B cell (primary cell): ENCODE measurements at regions not wholly inside any gene's neighbourhood (a gene's known extent, or its start where the extent isn't known, plus 50 kb on each side); places are given as distances from the start of the nearest gene placed in this dataset.

Experiments used
- ATAC-seq: fragments of 200-7000 bp; cut with Tn5 transposase; one replicate; pipeline ENCODE4 v1.10.0; 2021; ENCODE audit warnings: low read depth, mild to moderate bottlenecking, moderate number of reproducible peaks, moderate library complexity
- CTCF ChIA-PET: fragments of 350-600 bp; sonication (Branson Sonifier 250); formaldehyde crosslinking; loops from one replicate; lab custom pipeline; 2021; ENCODE audit warnings: antibody characterized with exemption, inconsistent platforms; lab: Charles Lee
- POLR2A ChIA-PET: fragments of 350-600 bp; sonication (Branson Sonifier 250); formaldehyde crosslinking; loops from one replicate; lab custom pipeline; 2021; ENCODE audit warnings: antibody characterized with exemption; lab: Charles Lee
- DNase-seq: peaks from one replicate; pipeline ENCODE4 v3.0.0; 2013
- H2AFZ ChIP-seq: 2 replicates; pipeline ENCODE4 v1.6.1; 2012; ENCODE audit warnings: mild to moderate bottlenecking, low read depth, low read length; ENCODE audit not compliant: insufficient read depth, poor library complexity, severe bottlenecking
- H3K27ac ChIP-seq, 2 donors: 1 replicate in 1 of 2; 2 replicates in 1 of 2; pipeline ENCODE4 v1.5.1; 2012 to 2013; ENCODE audit warnings: low read length in 2 of 2, mild to moderate bottlenecking in 2 of 2, moderate library complexity in 1 of 2
- H3K27me3 ChIP-seq, 4 experiments: fragments of 200-600 bp in 1 of 4; sonication (generic) in 1 of 4; replicated peaks in 1 of 4; 1 replicate in 2 of 4; 2 replicates in 2 of 4; pipeline versions ENCODE4 v1.6.1 to v1.7.0; 2013 to 2016; ENCODE audit warnings: low read length in 3 of 4, mild to moderate bottlenecking in 2 of 4, mixed read lengths in 1 of 4, moderate library complexity in 1 of 4; ENCODE audit not compliant: insufficient read depth in 4 of 4, control insufficient read depth in 3 of 4; ENCODE audit errors: control extremely low read depth in 1 of 4
- H3K36me3 ChIP-seq, 2 experiments: replicated peaks in 1 of 2; 1 replicate in 1 of 2; 2 replicates in 1 of 2; pipeline versions ENCODE4 v1.6.1 to v1.7.1; 2013; ENCODE audit warnings: low read length in 1 of 2; ENCODE audit not compliant: insufficient read depth in 2 of 2, control insufficient read depth in 1 of 2; ENCODE audit errors: control extremely low read depth in 1 of 2, extremely low read depth in 1 of 2
- H3K4me1 ChIP-seq, 2 donors: fragments of 200-600 bp in 1 of 2; sonication (generic) in 1 of 2; 1 replicate in 1 of 2; 2 replicates in 1 of 2; pipeline versions ENCODE4 v1.5.1 to v1.6.1; 2013 to 2017; ENCODE audit warnings: low read length in 2 of 2; ENCODE audit not compliant: control insufficient read depth in 2 of 2, insufficient read depth in 2 of 2
- H3K4me2 ChIP-seq: replicated peaks from 2 replicates; pipeline ENCODE3; 2012; ENCODE audit warnings: mild to moderate bottlenecking, low read depth, low read length; ENCODE audit not compliant: poor library complexity, severe bottlenecking
- H3K4me3 ChIP-seq, 5 experiments: fragments of 200-600 bp in 1 of 5; sonication (generic) in 1 of 5; 1 replicate in 3 of 5; 2 replicates in 2 of 5; pipeline versions ENCODE4 v1.5.1 to v1.7.0; 2011 to 2016; ENCODE audit warnings: low read length in 4 of 5, mild to moderate bottlenecking in 4 of 5, low read depth in 2 of 5, control low read depth in 1 of 5, moderate library complexity in 1 of 5; ENCODE audit not compliant: insufficient read depth in 1 of 5; ENCODE audit errors: control extremely low read depth in 1 of 5, extremely low read depth in 1 of 5
- H3K79me2 ChIP-seq: fragments of 200-600 bp; sonication (generic); one replicate; pipeline ENCODE4 v1.6.0; 2016; ENCODE audit warnings: low read length; ENCODE audit not compliant: control insufficient read depth, insufficient read depth
- H3K9ac ChIP-seq: fragments of 200-600 bp; sonication (generic); 2 replicates; pipeline ENCODE4 v1.6.1; 2017; ENCODE audit warnings: mild to moderate bottlenecking, low read length, moderate library complexity
- H3K9me3 ChIP-seq, 3 donors: one replicate each; pipeline versions ENCODE4 v1.6.1 to v1.7.1; 2013; ENCODE audit warnings: low read length in 2 of 3; ENCODE audit not compliant: control insufficient read depth in 2 of 3, insufficient read depth in 1 of 3; ENCODE audit errors: control extremely low read depth in 1 of 3
- H4K20me1 ChIP-seq: 2 replicates; pipeline ENCODE4 v1.6.0; 2012; ENCODE audit warnings: mild to moderate bottlenecking, low read length; ENCODE audit not compliant: insufficient read depth, control insufficient read depth, poor library complexity, severe bottlenecking
- H3K27ac Mint-ChIP-seq: one replicate; pipeline ENCODE4 v1.8.0; 2021; ENCODE audit warnings: mixed read lengths
- H3K27me3 Mint-ChIP-seq: one replicate; pipeline ENCODE4 v1.8.0; 2021; ENCODE audit warnings: mixed read lengths
- H3K4me1 Mint-ChIP-seq: one replicate; pipeline ENCODE4 v1.8.0; 2021; ENCODE audit warnings: mixed read lengths
- H3K4me3 Mint-ChIP-seq: one replicate; pipeline ENCODE4 v1.8.0; 2021; ENCODE audit warnings: mixed read lengths
- H3K9me3 Mint-ChIP-seq: one replicate; pipeline ENCODE4 v1.8.0; 2022; ENCODE audit warnings: mixed read lengths; ENCODE audit not compliant: insufficient read depth
- EZH2 ChIP-seq: IDR thresholded peaks from 2 replicates; pipeline ENCODE4 v1.6.1; 2012; ENCODE audit warnings: borderline replicate concordance, low read depth, mild to moderate bottlenecking, moderate library complexity, low read length; ENCODE audit not compliant: insufficient read depth, poor library complexity, severe bottlenecking
- WGBS: methylation state at CpG from one replicate; pipeline ENCODE4 v1.1.5; 2013; ENCODE audit warnings: missing lambda C conversion rate; ENCODE audit not compliant: insufficient coverage; 5-methylcytosine and 5-hydroxymethylcytosine counted together
- intact Hi-C: fragments of 100-400 bp; cut with micrococcal nuclease; formaldehyde crosslinking; loops from one replicate; pipeline ENCODE4 v1.10.0; 2022
- TF ChIP-seq, protein P1 (sequence below): fragments of 200-600 bp; IDR thresholded peaks from one replicate; pipeline ENCODE4 v1.8.0; 2022; ENCODE audit warnings: antibody characterized with exemption, mild to moderate bottlenecking

DNA sequence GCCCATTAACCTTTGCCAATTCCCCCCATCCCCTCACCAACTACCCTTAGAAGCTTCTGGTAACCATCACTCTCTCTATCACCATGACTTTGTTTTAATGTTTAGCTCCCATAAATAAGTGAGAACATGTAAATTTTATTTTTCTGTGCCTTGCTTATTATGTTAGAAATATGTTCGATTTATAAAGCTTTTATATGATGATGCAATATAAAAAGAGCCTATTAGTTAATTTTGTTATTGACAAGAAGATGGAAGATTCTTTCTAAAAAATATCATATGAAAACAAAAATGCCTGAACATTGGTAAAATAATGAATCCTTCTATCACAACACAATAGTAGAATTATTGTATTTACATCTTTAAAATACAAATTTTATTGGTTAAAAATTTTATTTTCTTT is 836.1 kb upstream of the TMPRSS15 start:
- Histone ChIP-seq H3K79me2 (no peaks in the 10 kb centered on the region), H3K27ac (no peak overlapping the region), H3K9me3 (peaks cover 0 to 4% (median 1%) of the 10 kb centered on the region in 3 donors), H3K4me1 (no peaks in the 10 kb centered on the region), H3K36me3 (no peaks in the 10 kb centered on the region), H3K4me3 (no peak overlapping the region), H4K20me1 (no peaks in the 10 kb centered on the region), H3K9ac (no peak overlapping the region), H3K4me2 (no peak overlapping the region), H3K27me3 (no peaks in the 10 kb centered on the region), H2AFZ (no peak overlapping the region)
- no peak for ATAC-seq
- TF ChIP-seq, protein P1, sequence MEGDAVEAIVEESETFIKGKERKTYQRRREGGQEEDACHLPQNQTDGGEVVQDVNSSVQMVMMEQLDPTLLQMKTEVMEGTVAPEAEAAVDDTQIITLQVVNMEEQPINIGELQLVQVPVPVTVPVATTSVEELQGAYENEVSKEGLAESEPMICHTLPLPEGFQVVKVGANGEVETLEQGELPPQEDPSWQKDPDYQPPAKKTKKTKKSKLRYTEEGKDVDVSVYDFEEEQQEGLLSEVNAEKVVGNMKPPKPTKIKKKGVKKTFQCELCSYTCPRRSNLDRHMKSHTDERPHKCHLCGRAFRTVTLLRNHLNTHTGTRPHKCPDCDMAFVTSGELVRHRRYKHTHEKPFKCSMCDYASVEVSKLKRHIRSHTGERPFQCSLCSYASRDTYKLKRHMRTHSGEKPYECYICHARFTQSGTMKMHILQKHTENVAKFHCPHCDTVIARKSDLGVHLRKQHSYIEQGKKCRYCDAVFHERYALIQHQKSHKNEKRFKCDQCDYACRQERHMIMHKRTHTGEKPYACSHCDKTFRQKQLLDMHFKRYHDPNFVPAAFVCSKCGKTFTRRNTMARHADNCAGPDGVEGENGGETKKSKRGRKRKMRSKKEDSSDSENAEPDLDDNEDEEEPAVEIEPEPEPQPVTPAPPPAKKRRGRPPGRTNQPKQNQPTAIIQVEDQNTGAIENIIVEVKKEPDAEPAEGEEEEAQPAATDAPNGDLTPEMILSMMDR: no peak
- TF ChIP-seq EZH2: no peak
- POLR2A ChIA-PET: no interaction called here
- Mint-ChIP-seq H3K27me3 (no peaks in the 10 kb centered on the region), H3K4me1 (no peaks in the 10 kb centered on the region), H3K27ac (no peak overlapping the region), H3K9me3 (peaks cover 6% of the 10 kb centered on the region), H3K4me3 (no peak overlapping the region)
- WGBS: no CpG with 5 or more reads among the region's 1 CpG
- no peak for DNase-seq
- intact Hi-C loops: no loop called here
- CTCF ChIA-PET: no interaction called here

DNA sequence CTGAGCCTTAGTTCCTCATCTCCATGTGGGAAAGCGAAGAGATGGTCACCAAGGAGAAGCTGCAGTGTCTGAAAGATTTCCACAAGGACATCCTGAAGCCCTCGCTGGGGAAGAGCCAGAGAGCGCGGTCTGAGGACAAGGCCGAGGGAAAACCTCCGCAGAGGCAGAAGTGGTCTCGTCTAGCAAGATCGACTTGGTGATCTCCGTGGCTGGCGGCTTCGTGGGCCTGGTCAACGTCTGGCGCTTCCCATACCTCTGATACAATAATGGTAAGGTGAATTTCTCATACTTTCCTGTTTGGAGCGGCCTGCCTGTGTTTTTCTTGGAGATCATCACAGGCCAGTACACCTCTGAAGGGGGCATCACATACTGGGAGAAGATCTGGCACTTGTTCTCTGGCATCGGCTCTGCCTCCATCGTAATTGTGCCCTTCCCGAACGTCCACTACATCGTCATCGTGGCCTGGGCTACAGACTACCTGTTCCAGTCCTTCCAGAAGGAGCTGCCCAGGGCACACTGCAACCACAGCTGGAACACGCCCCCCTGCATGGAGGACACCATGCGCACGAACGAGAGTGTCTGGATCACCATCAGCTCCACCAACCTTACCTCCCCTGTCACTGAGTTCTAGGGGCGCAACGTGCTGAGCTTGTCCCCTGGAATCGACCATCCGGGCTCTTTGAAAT is 841.1 kb upstream of the TMPRSS15 start:
- no peak overlapping the region for H2AFZ ChIP-seq
- ATAC-seq (no peak), DNase-seq (no peak)
- no peak overlapping the region for H3K27ac ChIP-seq
- ChIA-PET POLR2A (no interaction called here), CTCF (no interaction called here)
- peaks cover 6% of the 10 kb centered on the region for H3K9me3 Mint-ChIP-seq
- intact Hi-C loops: no loop called here
- H3K36me3 ChIP-seq: no peaks in the 10 kb centered on the region
- peaks cover 0 to 20% (median 2%) of the 10 kb centered on the region in 3 donors for H3K9me3 ChIP-seq
- H3K27me3 ChIP-seq: no peaks in the 10 kb centered on the region
- no peaks in the 10 kb centered on the region for H3K4me1 ChIP-seq
- H4K20me1 ChIP-seq: no peaks in the 10 kb centered on the region
- H3K79me2 ChIP-seq: no peaks in the 10 kb centered on the region
- no peaks in the 10 kb centered on the region for H3K27me3 Mint-ChIP-seq
- no peak overlapping the region for H3K4me2 ChIP-seq
- H3K4me3 ChIP-seq: no peak overlapping the region
- 97% methylated on average over 22 of the region's 28 CpGs for WGBS
- H3K4me1 Mint-ChIP-seq: no peaks in the 10 kb centered on the region
- TF ChIP-seq EZH2: no peak
- TF ChIP-seq, protein P1: no peak
- H3K4me3 Mint-ChIP-seq: no peak overlapping the region
- no peak overlapping the region for H3K9ac ChIP-seq
- H3K27ac Mint-ChIP-seq: no peak overlapping the region
